ENCODE measurements at regions not wholly inside any gene's neighbourhood (a gene's known extent, or its start where the extent isn't known, plus 50 kb on each side); places are given as distances from the start of the nearest gene placed in this dataset.

DNA sequence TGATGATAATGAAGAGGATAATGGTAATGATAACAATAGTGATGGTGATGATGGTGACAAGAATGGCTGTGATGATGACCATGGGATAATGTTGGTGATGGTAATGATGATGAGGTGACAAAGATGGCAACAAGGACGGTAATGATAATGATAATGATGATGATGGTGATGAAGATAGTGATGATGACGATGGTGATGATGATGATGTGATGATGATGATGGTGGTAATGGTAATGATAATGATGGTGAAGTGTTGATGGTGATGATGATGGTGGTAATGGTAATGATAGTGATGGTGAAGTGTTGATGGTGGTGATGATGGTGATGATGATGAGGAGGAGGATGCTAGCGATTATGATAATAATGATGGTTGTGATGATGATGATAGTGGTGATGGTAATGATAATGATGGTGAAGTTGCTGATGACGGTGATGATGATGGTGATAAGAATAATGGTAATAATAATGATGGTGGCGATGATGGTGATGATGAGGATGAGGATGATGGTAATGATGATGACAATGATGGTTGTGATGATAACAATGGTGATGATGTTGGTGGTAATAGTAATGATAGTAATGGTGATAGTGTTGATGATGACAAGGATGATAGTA lies 54.7 kb upstream of the OPCML start:
- CTCF ChIA-PET, result no interaction called here

DNA sequence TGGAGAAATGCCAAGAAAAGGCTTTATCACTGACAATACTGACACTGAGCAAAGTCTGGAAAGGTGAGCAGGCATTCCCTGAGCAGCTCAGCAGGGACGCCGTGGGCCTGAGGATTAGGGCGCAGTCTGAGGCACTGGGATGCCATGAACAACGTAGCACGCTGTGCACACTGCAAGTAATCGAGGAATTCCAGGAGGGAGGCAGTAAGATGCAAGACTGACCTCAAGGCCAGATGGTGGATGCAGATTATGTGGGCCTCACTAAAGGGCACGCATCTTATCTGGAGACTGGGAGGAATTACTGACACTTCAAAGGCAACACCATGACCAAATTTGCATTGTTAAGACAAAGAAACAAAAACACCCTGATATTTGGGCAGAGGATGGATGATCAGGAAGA lies 50.4 kb upstream of the OPCML start:
- CTCF ChIA-PET, result no interaction called here
- POLR2A ChIA-PET, result no interaction called here

More for the DNA sequence above, 54.7 kb upstream of the OPCML start:
- POLR2A ChIA-PET, result no interaction called here

DNA sequence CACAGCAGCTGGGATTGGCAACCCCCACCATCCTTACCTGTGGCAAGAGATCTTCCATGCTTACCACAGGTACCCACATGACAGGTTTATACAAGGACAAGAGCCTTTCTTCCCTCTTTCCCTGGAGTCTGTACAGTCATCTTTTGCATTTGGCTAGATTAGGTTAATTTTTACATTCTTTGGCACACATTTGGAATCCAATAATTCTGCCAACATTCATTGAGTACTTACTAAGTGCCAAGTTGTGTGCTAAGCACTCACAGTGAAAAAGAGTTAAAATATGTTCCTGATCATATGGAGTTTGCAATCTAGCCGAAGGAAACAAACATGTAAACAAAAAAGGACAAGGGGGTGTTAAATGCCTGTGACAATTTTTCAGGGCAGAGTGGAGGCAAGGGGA lies 50.0 kb upstream of the OPCML start:
- POLR2A ChIA-PET, result no interaction called here
- CTCF ChIA-PET, result no interaction called here
